Fibroblast of lung (primary cell): ENCODE measurements at regions not wholly inside any gene's neighbourhood (a gene's known extent, or its start where the extent isn't known, plus 50 kb on each side); places are given as distances from the start of the nearest gene placed in this dataset.

Experiments used
- CTCF ChIP-seq, 2 donors: IDR thresholded peaks in 1 of 2; conservative IDR thresholded peaks in 1 of 2; 1 replicate in 1 of 2; 2 replicates in 1 of 2; pipeline ENCODE4 v1.5.1; 2011 to 2012; ENCODE audit warnings: low read length in 2 of 2, control low read depth in 1 of 2, inconsistent platforms in 1 of 2, low read depth in 1 of 2, mild to moderate bottlenecking in 1 of 2
- EZH2 ChIP-seq: IDR thresholded peaks from 2 replicates; pipeline ENCODE4 v1.5.1; 2012; ENCODE audit warnings: low read length, control low read depth, mild to moderate bottlenecking; ENCODE audit errors: missing control alignments

GRCh38 chr4:128373628-128374027, 86.0 kb upstream of the PGRMC2 start:
- no peak for TF ChIP-seq CTCF (conservative IDR thresholded peaks at IDR 0.05 in 1 of 2, IDR thresholded peaks at IDR 0.05 in 1 of 2; ENCODE audit: low read depth in 1 of 2, low read length in 2 of 2)
- no peak for TF ChIP-seq EZH2
